Ammon's horn (tissue), 1 donor: ENCODE measurements at regions not wholly inside any gene's neighbourhood (a gene's known extent, or its start where the extent isn't known, plus 50 kb on each side); places are given as distances from the start of the nearest gene placed in this dataset.
"Not testable (repeated sequence)": the region's sequence is repeated elsewhere in the genome, so short reads cannot be mapped to it uniquely, and the experiment has no call there.

Experiments
- DNase-seq: peaks from one replicate; pipeline ENCODE4 v3.0.0-alpha.2; 2016; ENCODE audit warnings: low spot score

DNA sequence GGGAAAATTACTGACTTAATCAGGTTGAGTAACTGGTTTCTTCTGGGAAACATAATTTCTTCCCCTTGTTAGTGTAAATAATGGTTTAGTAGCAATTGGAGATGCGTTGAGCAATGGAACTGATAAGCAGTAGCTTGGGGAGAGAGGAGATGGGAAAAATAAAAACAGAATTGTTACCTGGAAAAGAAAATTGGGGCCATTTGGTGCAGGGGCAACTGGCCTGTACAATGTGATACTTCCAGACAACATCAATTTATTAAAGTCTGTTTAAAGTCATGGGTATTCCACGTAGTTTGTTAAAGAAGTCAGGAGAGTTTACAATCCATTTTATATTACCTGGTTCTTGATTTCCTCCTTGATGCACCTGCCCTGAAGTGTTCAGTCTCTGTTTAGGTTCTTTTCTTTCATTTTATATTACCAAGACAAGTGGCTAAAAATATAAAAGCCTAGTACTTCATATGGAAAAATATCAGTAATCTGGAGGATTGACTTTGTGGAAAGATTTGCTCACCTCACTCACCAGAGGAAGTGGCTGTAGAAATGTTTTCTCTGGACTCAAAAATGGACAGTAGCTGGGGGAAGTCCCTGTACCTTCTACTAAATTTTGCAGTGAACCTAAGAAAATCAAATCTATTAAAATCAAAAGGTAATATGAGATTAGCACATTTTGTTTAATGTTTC, 161.0 kb downstream of the DDX1 start:
- DNase-seq = no peak

DNA sequence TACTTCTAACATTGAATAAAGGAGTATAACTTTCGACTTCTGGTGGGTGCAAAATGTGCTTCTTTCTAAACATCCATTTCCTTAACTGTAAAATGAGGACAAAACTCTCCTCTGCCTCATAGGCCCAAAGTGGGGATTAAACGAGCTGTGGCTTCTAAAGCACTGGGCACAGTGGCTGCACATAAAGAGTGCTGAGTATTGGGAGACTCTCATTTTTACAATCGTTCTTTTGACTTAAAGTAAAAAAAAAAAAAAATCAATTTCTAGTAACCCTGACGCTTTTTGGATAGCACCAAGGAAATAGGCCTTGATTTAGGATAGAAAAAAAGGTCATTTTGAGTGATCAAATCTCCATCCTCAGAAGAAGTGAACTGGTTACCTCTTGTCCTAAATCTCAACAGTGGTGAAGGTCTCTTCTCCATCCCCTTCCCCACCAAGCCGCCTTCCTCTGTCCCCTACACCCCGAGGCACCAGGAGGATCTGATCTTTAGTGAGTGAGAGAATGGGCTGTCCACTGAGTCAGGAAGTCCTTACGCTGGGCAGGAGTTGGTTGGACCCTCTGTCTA, 161.6 kb downstream of the DDX1 start:
- no peak for DNase-seq

DNA sequence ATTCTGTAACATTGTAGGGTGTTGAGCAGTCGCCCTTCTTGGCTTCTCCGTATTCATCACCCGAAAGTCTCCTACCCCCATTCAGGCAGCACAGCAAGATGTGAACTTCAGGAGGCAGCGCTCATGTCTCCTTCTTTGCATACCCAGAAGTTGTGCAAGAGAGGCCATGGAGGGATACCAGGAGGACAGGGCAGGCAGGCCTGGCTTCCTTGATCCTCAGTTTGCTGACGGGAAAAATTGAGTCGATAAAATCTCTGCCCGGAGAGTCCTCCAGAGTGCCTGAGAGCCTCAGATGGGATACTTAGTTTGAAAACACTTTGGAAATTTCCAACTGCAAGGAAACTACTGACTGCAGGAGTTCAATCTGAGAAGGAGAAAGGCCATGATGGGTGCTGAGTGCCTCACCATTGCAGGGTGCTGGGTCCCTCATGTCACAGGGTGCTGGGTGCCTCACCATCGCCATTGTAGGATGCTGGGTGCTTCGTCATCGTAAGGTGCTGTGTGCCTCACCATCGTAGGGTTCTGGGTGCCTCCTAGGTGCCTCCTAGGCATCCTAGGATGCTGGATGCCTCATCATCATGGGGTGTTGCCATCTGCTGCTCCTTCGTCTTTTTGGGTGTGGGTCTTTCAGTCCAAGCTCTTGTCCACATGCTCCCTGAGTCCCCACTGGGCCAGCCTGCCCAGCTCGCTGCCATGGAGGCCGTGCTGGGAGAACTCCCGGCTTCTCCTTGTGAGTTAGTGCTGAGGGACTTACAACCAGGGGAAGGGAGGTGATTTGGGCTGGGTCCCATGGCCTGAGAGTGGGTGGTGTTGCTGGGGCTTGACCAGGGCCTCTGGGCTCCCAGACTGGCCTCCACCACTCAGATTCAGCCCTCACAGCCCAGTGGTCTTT, 162.4 kb downstream of the DDX1 start:
- DNase-seq = no peak

DNA sequence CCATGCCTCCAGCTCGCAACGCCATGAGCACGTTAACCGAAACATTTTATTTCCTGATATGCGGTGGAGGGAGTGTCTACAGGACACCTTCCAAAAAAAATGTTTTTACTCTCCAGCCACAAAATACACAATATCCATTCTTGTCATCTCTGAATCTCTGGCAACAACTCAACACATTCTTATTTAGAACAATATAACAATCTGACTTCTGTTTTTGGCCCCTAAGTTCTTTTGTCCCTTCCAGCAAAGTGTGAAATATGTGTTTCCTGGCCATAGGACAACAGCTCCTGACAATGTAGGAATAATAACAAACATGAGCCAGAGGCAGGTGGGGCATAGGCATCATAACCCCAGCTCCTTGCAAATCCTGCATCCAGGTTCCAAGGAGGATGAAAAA, 163.0 kb downstream of the DDX1 start:
- no peak for DNase-seq

DNA sequence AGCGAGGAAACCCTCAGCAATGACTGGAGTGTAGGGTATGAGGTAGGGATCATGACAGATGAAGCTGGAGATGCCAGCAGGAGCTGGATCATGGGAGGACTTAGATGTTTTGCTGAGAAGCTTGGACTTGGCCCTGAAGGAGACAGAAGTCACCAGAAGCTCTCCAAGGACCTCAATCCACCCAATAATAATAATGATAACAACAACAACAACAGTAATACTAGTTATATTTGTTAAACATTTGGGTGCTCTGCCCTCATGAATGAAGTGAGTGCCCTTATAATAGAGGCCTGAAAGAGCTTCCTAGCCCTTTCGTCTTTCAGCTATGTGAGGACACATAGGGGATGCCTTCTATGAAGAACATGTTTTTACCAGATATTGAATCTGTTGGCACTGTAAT, 163.9 kb downstream of the DDX1 start:
- no peak for DNase-seq

DNA sequence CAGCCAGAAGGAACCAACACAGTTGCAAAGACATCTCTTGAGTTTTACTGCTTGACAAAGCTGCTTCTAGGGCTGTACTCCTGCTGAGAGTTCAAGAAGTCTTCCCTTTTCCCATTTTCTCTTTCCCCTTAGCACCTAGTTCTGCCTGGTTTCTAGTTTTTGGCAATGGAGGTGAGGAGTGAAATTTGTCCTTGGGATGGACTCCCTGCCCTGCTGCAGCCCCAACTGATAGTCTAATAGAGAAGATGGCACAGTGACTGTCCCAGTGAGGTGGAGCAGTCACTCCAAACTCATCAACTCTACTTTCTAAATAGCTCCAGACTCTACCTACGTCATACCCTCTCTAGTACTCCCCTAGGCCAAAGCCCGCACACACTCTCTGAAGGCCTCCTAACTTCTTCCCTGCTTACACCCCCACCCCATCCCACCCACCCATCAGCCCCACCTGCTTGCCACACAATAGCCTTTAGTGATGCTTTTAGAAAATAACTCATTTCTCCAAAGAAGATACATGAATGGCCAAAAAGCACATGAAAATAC, 164.4 kb downstream of the DDX1 start:
- no peak for DNase-seq

DNA sequence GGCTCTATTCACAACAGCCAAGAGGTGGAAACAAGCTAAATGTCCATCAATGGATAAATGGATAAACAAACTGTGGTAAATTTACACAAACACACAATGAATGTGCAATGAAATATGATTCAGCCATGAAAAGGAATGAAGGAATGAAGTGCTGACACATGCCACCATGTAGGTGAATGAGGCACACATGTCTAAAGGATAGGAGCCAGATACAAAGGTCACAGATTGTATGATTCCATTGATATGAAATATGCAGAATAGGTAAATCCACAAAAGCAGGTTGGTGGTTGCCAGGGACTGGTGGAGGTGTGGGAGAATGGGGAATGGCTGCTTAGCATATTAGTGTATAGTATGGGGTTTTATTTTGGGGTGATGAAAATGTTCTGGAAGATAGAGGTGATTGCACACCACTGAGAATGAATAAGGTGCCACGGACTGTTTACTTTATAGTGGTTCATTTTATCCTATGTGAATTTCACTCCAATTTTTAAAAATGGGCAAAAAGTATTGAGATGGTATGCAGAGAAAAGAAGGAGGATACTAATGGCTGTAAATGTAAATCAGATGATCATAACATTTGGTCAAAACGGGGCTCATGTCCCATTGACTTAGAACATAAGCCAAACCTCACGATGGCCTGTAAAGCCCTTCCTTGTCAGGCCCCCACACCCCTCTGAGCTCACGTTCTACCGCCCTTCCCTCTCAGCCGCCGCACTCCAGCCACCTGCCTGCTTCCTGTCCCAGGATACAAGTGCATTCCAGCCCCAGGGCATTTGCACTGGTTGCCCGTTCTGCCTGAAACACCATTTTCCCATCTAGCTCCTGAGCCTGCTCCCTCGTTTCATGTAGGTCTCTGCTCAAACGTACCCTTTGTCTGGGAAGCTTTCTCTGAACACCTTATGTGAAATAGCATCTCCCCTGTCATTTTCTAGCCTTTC, 165.5 kb downstream of the DDX1 start:
- no peak for DNase-seq

DNA sequence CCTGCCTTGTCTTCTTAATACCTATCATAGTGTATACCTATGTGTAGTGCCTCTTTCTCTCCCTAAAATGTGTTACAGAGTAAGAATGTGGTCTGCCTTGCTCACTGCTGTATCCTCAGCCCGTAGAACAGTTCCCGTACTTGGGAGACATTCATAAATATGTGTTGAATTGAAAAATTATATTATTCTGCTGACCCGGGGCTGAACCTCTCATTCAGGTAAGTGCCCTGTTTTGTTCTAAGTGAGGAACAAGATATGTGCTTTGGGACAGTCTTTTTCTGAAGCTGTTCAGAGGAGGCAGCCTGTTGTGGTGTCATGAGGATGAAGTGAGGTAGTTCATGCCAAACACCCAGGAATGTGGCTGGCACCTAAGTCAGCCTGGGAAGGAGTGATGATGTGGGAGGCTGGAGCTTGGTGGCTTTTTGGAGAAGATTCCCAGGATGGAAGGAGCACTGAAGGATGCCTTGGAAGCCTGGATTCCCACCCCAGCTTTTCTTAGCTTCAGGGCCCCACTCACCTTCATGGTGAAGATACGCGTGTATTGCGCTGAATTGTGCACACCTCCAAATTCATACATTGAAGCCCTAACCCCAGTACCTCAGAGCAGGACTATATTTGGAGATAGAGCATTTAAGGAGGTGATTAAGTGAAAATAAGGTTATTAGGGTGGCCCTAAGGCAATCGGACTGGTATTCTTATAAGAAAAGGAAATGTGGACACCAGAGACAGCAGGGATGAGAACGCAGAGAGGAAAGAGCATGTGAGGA, 166.3 kb downstream of the DDX1 start:
- DNase-seq = no peak

DNA sequence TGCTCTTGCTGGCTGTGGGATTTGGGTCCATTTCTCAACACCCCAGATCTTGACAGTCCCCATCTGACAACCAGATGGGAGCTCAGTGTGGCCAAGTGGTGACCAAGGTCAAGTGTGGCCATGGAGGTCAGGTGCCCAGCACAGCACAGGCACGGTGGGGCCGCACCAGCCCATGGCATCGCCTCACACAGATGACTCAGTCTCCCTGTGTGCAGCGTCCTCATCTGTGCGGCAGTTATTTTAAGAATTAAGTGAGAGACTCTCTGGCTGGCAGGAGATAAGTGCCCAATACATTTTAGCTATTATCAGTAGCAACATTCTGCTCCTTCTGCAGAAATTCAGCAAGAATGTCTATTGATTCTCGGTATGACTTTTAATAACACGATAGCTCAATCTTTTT, 167.2 kb downstream of the DDX1 start:
- DNase-seq = no peak

DNA sequence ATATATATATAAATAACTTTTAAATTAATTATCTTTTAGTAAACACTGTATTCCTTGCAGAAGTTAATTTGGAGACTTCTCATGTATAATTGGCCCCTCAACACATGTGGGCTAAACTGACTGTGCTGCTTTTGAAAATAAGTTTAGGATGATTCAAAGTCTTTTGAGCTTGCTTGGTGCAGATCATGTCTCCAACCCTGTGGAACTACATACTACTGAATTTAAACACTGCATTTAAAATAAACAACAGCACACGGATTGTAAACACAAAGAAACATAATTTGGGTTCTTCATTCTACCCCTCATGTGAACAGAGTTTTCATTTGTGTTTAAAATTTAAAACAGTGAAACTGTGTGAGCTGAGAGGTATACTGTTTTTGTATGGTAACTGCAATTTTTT, 167.7 kb downstream of the DDX1 start:
- DNase-seq = no peak

DNA sequence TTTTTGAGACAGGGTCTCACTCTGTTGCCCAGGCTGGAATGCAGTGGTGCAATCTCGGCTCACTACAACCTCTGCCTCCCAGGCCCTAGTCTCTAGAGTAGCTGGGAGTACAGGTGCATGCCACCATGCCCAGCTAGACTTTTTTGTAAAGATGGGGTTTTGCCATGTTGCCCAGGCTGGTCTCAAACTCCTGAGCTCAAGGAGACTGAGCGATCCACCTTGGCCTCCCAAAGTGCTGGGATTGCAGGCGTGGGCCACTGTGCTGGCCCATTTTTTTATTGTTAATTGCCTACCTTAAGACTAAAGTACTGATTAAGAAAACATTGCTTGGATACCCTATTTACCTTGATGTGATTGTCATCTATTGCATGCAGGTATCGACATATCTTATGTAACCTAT, 168.1 kb downstream of the DDX1 start:
- DNase-seq = not testable (repeated sequence)

DNA sequence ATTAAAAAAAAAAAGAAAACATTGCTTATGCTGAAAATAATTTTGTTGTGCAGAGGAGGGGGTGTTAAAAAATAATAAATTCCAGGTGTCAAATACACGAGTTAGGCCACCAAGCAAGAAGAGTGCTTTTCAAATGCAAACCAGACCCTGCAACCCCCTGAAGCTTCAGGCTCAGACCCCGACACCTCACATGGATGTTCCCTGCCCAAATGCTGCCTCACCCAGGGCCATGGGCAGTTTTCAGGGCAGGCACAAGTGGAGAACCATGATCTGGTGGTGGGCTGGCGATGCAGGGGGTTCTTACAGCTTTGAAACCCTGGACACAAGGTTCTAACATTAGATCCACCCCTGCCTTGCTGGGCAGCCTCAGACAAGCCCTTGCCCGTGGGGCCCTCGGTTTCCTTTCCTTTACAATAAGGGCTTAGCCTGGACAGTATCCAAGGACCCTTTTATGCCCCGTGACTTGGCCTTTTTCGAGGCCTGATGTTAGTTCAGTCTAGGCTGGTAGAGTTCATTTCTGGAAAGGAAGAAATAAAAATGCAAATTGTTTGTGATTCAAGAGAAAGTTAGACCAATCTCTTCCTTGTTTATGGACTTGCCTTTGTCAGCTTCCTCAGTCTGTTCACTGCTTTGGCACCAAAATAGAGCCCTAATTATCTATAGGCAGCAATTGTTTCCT, 168.7 kb downstream of the DDX1 start:
- DNase-seq = no peak

DNA sequence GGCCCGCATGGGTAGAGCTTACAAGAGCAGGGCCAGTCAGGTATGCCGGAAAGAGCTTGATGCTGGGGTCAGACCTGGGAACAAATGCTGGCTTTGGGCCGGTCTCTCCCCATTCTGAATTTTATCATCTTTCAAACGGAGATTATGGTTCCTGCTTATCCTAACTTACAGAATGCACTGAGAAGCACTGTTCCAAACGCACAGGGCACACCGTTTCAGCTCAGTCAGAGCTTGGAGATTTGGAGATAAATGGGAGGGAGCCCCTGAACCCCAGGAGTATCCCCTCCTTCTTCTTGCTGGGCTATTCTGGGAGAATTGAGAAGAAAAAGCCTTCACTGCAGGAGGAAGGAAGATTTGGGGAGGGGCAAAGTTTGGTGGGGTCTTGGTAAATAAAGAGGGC, 169.4 kb downstream of the DDX1 start:
- no peak for DNase-seq

DNA sequence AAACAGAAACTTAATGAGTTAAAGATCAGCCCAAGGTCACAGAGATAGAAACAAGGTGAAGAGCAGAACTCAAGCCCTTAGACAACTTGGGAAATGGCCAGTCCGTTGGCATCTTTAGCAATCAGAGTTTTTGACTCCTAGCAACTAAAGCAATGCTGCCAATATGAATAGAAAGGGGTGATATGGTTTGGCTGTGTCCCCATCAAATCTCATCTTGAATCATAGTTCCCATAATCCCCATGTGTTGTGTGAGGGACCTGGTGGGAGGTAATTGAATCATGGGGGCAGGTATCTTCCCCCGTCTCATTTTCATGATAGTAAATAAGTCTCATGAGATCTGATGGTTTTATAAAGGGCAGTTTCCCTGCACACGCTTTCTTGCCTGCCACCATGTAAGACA, 170.2 kb downstream of the DDX1 start:
- DNase-seq = no peak

DNA sequence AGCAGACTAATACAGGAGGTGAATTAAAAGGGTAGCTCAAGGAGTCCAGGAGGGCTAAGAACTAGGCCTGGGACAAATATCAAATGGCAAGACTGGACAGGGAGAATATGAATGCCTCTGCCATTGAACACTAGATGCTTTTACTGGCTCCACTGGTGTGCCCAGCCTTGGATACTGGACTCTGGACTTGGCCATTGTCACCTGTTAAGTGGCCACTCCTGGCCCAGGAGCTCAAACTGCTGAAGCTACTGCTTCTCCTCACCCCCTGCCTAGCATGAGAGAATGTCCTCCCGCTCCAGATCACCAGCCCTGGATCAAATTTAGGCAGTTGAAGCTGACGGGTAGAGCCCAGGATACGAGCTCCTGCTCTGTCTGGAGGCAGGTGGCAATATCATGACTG, 170.8 kb downstream of the DDX1 start:
- no peak for DNase-seq

DNA sequence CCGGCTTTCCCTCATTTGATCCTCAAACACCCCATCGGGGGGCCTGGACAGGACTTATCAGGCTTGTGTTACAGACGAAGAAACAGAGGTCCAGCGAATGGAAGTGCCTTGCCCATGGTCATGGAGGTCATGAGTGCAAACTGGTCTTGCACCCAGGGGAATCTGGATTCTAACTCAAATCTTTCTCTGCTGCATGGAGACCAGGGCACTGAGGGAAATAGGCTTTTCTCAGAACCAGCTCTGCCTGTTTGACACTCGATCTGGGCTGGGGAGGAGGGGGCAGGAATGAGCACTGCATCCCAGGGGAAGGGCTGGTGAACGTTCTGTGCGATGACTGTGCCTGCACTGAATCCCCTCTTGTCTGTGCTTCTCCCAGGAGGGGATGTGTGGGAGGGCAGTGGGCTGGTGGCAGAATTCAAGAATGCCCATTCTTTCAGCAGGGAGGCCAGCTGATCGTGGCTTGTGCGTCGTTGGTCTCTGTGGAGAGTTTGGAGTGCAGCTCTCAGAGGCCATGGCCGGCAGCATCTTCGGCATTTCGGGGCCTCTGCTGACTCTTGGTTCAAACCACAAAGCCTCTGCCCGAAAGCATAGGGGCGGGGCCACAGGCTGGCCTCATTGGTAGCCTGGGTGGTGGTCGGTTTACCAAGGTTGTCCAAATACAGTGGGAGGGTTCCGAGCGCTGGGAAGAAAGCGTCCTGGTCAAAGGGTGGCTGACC, 171.6 kb downstream of the DDX1 start:
- DNase-seq = no peak

DNA sequence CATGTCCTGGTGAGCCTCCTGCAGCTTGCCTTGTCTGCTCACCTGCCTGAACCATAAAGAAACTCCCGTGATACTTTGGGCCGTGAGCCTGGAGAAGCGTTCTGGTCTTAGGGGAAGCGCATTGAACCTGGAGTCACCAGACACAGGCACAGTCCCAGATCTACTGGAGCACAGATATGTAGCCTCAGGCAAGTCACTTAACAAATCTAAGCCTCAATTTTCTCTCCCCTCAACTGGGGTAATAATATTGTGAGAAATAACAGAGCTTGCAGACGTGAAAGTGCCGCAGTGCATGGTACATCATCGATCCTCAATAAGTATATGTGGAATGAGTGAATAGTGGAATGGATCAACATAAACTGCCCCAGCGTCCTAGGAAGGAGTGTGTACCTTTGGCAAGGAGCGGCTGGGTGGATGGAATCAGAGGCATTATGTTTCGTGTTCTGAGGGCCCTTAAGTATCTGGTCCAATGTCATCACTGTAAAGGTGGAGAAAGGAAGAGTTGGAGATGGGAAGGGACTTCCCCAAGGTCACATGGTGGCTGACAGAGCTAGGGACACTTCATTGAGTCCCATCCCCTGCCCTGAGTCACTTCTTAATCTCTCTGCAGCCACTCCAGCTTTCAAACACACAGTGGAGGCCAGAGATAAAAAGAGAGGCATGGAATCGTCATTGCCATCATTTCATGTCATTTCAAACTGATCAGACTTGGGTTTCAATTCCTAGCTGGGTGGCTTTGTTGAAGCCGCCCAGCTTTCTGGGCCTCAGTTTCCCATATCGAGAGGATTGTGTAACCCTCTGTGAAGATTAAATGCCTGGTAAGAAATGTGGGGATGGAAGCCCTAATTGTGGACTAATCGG, 172.4 kb downstream of the DDX1 start:
- DNase-seq = no peak

DNA sequence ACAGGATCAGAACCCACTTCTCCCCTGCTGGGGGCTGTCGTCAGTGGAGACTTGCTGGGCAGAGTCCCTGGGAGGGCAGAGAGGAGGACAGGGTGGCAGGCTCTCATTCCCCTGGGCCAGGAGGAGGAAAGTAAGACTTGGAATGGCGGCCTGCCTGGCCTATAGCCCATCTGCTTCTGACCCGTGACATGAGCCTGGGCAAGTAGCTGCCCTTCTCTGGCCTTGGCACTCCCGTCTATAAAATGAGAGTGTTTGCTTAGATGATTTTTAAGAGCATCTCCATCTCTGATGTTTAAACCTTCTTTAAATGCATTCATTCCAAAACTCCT, 173.0 kb downstream of the DDX1 start:
- no peak for DNase-seq

DNA sequence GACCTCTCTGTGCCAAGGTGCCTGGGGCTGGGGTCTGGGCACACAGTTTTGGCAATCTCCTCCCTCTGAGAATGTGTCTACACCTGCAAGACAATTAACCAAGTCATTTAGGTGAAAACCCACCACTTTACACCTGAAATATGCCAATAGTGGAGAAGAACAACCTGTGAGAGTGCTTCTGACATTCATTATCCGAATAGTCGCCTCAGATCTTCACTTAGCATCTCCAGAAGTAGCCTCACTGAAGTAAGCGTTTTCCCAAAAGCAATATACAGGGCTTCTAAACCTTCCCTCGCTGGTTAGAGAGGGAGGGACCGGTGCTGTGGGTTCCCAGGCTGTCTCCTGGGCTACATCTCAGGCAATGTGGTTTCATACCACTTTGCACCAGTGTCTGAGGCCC, 173.5 kb downstream of the DDX1 start:
- no peak for DNase-seq
